IMR-90 (cell line): ENCODE measurements at regions not wholly inside any gene's neighbourhood (a gene's known extent, or its start where the extent isn't known, plus 50 kb on each side); places are given as distances from the start of the nearest gene placed in this dataset.

Source experiments
- ATAC-seq: fragments of 200-7000 bp; cut with Tn5 transposase; 2 replicates; pipeline ENCODE4 v1.9.1; 2020; ENCODE audit warnings: low read depth, mild to moderate bottlenecking, moderate library complexity
- BruUV-seq: library from RNA; stranded (reverse); fragments of 400-500 nt; replicated peaks from 2 replicates; lab custom pipeline; 2021; lab: Mats Ljungman, UMichigan
- CTCF ChIA-PET: fragments of 300-600 bp; formaldehyde crosslinking; extraction: SDS; loops from one replicate; lab custom pipeline; 2021; ENCODE audit warnings: antibody characterized with exemption; lab: Yijun Ruan, JAX
- POLR2A ChIA-PET: fragments of 300-600 bp; sonication (Branson Sonifier 250); formaldehyde crosslinking; loops from one replicate; lab custom pipeline; 2022; ENCODE audit warnings: antibody characterized with exemption; ENCODE audit not compliant: unreplicated experiment; lab: Charles Lee
- DNase-seq: peaks from one replicate; pipeline ENCODE4 v3.0.0; 2013
- H2AFZ ChIP-seq: replicated peaks from 2 replicates; pipeline ENCODE3; 2013; ENCODE audit warnings: low read length, mild to moderate bottlenecking; ENCODE audit not compliant: poor library complexity
- H2AK5ac ChIP-seq: 2 replicates; pipeline ENCODE4 v1.6.1; 2013; ENCODE audit warnings: low read depth, low read length, inconsistent platforms
- H2AK9ac ChIP-seq: replicated peaks from 2 replicates; pipeline ENCODE3; 2013; ENCODE audit warnings: mild to moderate bottlenecking, low read depth, low read length, moderate library complexity; ENCODE audit not compliant: poor library complexity
- H2BK120ac ChIP-seq: 2 replicates; pipeline ENCODE4 v1.6.1; 2013; ENCODE audit warnings: low read depth, low read length, inconsistent platforms
- H2BK15ac ChIP-seq: 3 replicates; pipeline ENCODE4 v1.6.1; 2013; ENCODE audit warnings: low read depth, low read length, inconsistent platforms
- H2BK20ac ChIP-seq: 2 replicates; pipeline ENCODE4 v1.6.1; 2013; ENCODE audit warnings: low read depth, mild to moderate bottlenecking, inconsistent platforms, low read length, moderate library complexity
- H2BK5ac ChIP-seq: 2 replicates; pipeline ENCODE4 v1.6.1; 2013; ENCODE audit warnings: mild to moderate bottlenecking, low read depth, low read length, inconsistent platforms; ENCODE audit not compliant: poor library complexity, severe bottlenecking
- H3K14ac ChIP-seq: replicated peaks from 2 replicates; pipeline ENCODE4 v1.6.1; 2013; ENCODE audit warnings: low read depth, low read length, inconsistent platforms
- H3K18ac ChIP-seq: 2 replicates; pipeline ENCODE4 v1.6.1; 2013; ENCODE audit warnings: low read depth, low read length, control low read depth
- H3K23ac ChIP-seq: 2 replicates; pipeline ENCODE4 v1.6.1; 2013; ENCODE audit warnings: low read depth, low read length, inconsistent platforms
- H3K27ac ChIP-seq: 2 replicates; pipeline ENCODE4 v1.5.1; 2013; ENCODE audit warnings: mild to moderate bottlenecking, control low read depth, low read length; ENCODE audit not compliant: insufficient read depth
- H3K27me3 ChIP-seq: 2 replicates; pipeline ENCODE4 v1.6.1; 2013; ENCODE audit warnings: low read length; ENCODE audit not compliant: control insufficient read depth, insufficient read depth
- H3K36me3 ChIP-seq: 2 replicates; pipeline ENCODE4 v1.6.1; 2013; ENCODE audit warnings: low read length, mixed read lengths; ENCODE audit not compliant: control insufficient read depth, insufficient read depth
- H3K4ac ChIP-seq: 2 replicates; pipeline ENCODE4 v1.6.1; 2013; ENCODE audit warnings: low read depth, low read length, inconsistent platforms
- H3K4me1 ChIP-seq: 2 replicates; pipeline ENCODE4 v1.6.1; 2013; ENCODE audit warnings: low read length, mixed read lengths; ENCODE audit not compliant: control insufficient read depth, insufficient read depth
- H3K4me2 ChIP-seq: 2 replicates; pipeline ENCODE4 v1.6.1; 2013; ENCODE audit warnings: low read depth, mild to moderate bottlenecking, control low read depth, low read length, moderate library complexity
- H3K4me3 ChIP-seq: 2 replicates; pipeline ENCODE4 v1.5.1; 2013; ENCODE audit warnings: low read depth, mild to moderate bottlenecking, control low read depth, low read length, moderate library complexity; ENCODE audit not compliant: insufficient read depth
- H3K56ac ChIP-seq: 2 replicates; pipeline ENCODE4 v1.6.1; 2013; ENCODE audit warnings: low read length, inconsistent platforms; ENCODE audit not compliant: insufficient read depth; ENCODE audit errors: extremely low read depth
- H3K79me1 ChIP-seq, 2 experiments: 2 replicates each; pipeline ENCODE4 v1.6.1; 2013; ENCODE audit warnings: low read length in 2 of 2, inconsistent platforms in 1 of 2, low read depth in 1 of 2
- H3K9ac ChIP-seq: 2 replicates; pipeline ENCODE4 v1.6.1; 2013; ENCODE audit warnings: low read depth, low read length, control low read depth
- H3K9me1 ChIP-seq: 2 replicates; pipeline ENCODE4 v1.6.1; 2013; ENCODE audit warnings: low read length, inconsistent platforms; ENCODE audit not compliant: insufficient read depth
- H3K9me3 ChIP-seq: 2 replicates; pipeline ENCODE4 v1.6.1; 2013; ENCODE audit warnings: low read length; ENCODE audit not compliant: control insufficient read depth, insufficient read depth
- H4K20me1 ChIP-seq: 2 replicates; pipeline ENCODE4 v1.6.1; 2013; ENCODE audit warnings: low read length, inconsistent platforms; ENCODE audit not compliant: insufficient read depth
- H4K5ac ChIP-seq: 2 replicates; pipeline ENCODE4 v1.6.1; 2013; ENCODE audit warnings: mild to moderate bottlenecking, low read depth, low read length, control low read depth
- H4K8ac ChIP-seq, 2 experiments: 2 replicates each; pipeline ENCODE4 v1.6.1; 2013; ENCODE audit warnings: low read depth in 2 of 2, low read length in 2 of 2, control low read depth in 1 of 2, inconsistent platforms in 1 of 2
- H4K91ac ChIP-seq: 2 replicates; pipeline ENCODE4 v1.6.1; 2013; ENCODE audit warnings: low read depth, low read length, inconsistent platforms; ENCODE audit not compliant: insufficient read depth
- CEBPB ChIP-seq: IDR thresholded peaks from 2 replicates; pipeline ENCODE4 v1.6.1; 2012; ENCODE audit warnings: low read depth, low read length, improper control_type of control experiment
- CHD1 ChIP-seq: IDR thresholded peaks from 2 replicates; pipeline ENCODE4 v1.6.1; 2012; ENCODE audit warnings: low read depth, low read length, improper control_type of control experiment
- ELK1 ChIP-seq: fragments of 150-350 bp; IDR thresholded peaks from 2 replicates; pipeline ENCODE4 v1.6.1; 2016; ENCODE audit warnings: low read depth, mild to moderate bottlenecking, low read length, moderate library complexity, borderline replicate concordance
- FOS ChIP-seq: fragments of 150-350 bp; IDR thresholded peaks from 2 replicates; pipeline ENCODE4 v1.6.1; 2016; ENCODE audit warnings: low read depth, low read length
- MAFK ChIP-seq: IDR thresholded peaks from 2 replicates; pipeline ENCODE4 v1.6.1; 2012; ENCODE audit warnings: low read depth, low read length, improper control_type of control experiment
- MAZ ChIP-seq: IDR thresholded peaks from 2 replicates; pipeline ENCODE4 v1.6.1; 2012; ENCODE audit warnings: low read depth, mild to moderate bottlenecking, low read length, improper control_type of control experiment, moderate library complexity, borderline replicate concordance
- MXI1 ChIP-seq: IDR thresholded peaks from 2 replicates; pipeline ENCODE4 v1.6.1; 2012; ENCODE audit warnings: low read depth, mild to moderate bottlenecking, low read length, moderate library complexity, borderline replicate concordance
- NFE2L2 ChIP-seq: fragments of 150-350 bp; IDR thresholded peaks from 2 replicates; pipeline ENCODE4 v1.6.1; 2016; ENCODE audit warnings: low read depth, mild to moderate bottlenecking, low read length
- POLR2A ChIP-seq: IDR thresholded peaks from 2 replicates; pipeline ENCODE4 v1.6.1; 2012; ENCODE audit warnings: mild to moderate bottlenecking, low read depth, low read length
- RAD21 ChIP-seq: IDR thresholded peaks from 2 replicates; pipeline ENCODE4 v1.6.1; 2012; ENCODE audit warnings: low read length, improper control_type of control experiment
- RFX5 ChIP-seq: IDR thresholded peaks from 2 replicates; pipeline ENCODE4 v1.8.0; 2012; ENCODE audit warnings: low read depth, mild to moderate bottlenecking, low read length, moderate library complexity
- SMC3 ChIP-seq: fragments of 150-350 bp; IDR thresholded peaks from 2 replicates; pipeline ENCODE4 v1.6.1; 2016; ENCODE audit warnings: low read depth, mild to moderate bottlenecking, antibody characterized with exemption, low read length, moderate library complexity
- dilution Hi-C: fragments of 300-500 bp; cut with HindIII; formaldehyde crosslinking; loops from one replicate; pipeline ENCODE4 v1.14.3; 2018; ENCODE audit warnings: low sequenced_read_pairs; ENCODE audit not compliant: unreplicated experiment
- in situ Hi-C: fragments of 300-500 bp; cut with MboI; formaldehyde crosslinking; loops from 3 replicates; pipeline ENCODE4 v1.14.3; 2019; ENCODE audit warnings: low sequenced_read_pairs, inconsistent platforms, mixed read lengths
- intact Hi-C: fragments of 100-400 bp; cut with micrococcal nuclease; formaldehyde crosslinking; loops from 2 replicates; pipeline ENCODE4 v1.10.0; 2022
- TF ChIP-seq, protein P1 (sequence below): conservative IDR thresholded peaks from 2 replicates; pipeline ENCODE4 v1.5.1; 2012; ENCODE audit warnings: mild to moderate bottlenecking, low read depth, low read length, improper control_type of control experiment

DNA sequence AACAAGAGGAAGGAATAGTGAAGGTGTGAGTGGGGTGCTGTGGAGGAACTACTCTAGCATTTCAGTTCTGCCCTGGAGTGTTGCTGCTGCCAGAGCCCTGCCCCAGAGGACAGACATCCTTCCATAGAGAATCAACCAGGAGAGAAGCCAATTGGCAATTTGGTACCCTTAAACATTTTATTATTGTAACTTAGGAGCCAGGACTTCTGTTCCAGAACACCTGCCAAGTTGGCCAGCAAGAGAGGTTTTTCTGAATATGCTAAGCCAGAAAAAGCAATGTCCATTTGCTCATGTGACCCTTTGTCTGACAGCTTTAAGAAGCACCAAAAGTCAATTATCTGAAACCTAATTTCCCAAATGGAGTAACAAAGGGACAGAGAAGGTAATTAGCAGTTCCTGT lies 264.9 kb downstream of the MEX3B start:
- H4K20me1 ChIP-seq, result no peaks in the 10 kb centered on the region
- H3K4me3 ChIP-seq, result no peak overlapping the region
- H3K56ac ChIP-seq, result no peak overlapping the region
- no peak overlapping the region for H3K9ac ChIP-seq
- DNase-seq (no peak), ATAC-seq (no peak)
- no peak overlapping the region for H2BK5ac ChIP-seq
- ChIA-PET CTCF (no interaction called here), POLR2A (no interaction called here)
- H2AFZ ChIP-seq, result no peak overlapping the region
- no peak overlapping the region for H4K91ac ChIP-seq
- H4K8ac ChIP-seq, result no peak overlapping the region
- no peak overlapping the region for H3K18ac ChIP-seq
- no peak overlapping the region; the same call in 2 of the 3 replicates for H2BK15ac ChIP-seq
- no peak overlapping the region for H3K4ac ChIP-seq
- no peak overlapping the region for H3K27ac ChIP-seq
- in situ Hi-C loops (no loop called here), dilution Hi-C loops (no loop called here), intact Hi-C loops (no loop called here)
- 0 out of 2 replicates have a peak, but pooled peaks cover 2% of the 10 kb centered on the region for H3K9me3 ChIP-seq
- no peak overlapping the region for H3K14ac ChIP-seq
- H2BK20ac ChIP-seq, result no peak overlapping the region
- no peaks in the 10 kb centered on the region for H3K36me3 ChIP-seq
- H3K27me3 ChIP-seq, result peaks cover 14% of the 10 kb centered on the region
- H2AK5ac ChIP-seq, result no peak overlapping the region
- no peak overlapping the region for H2AK9ac ChIP-seq
- no peaks in the 10 kb centered on the region for H3K79me1 ChIP-seq
- no peaks in the 10 kb centered on the region for H3K9me1 ChIP-seq
- H3K4me2 ChIP-seq, result no peak overlapping the region
- H3K4me1 ChIP-seq, result no peaks in the 10 kb centered on the region
- no TSS peak for BruUV-seq
- no peak overlapping the region for H3K23ac ChIP-seq
- H2BK120ac ChIP-seq, result no peak overlapping the region
- no peak for TF ChIP-seq CHD1
- no peak for TF ChIP-seq RAD21
- TF ChIP-seq RFX5, result no peak
- no peak for TF ChIP-seq MXI1
- no peak for TF ChIP-seq ELK1
- no peak for TF ChIP-seq SMC3
- TF ChIP-seq FOS, result no peak
- TF ChIP-seq NFE2L2, result no peak
- TF ChIP-seq CEBPB, result no peak
- TF ChIP-seq MAFK, result no peak
- TF ChIP-seq, protein P1, sequence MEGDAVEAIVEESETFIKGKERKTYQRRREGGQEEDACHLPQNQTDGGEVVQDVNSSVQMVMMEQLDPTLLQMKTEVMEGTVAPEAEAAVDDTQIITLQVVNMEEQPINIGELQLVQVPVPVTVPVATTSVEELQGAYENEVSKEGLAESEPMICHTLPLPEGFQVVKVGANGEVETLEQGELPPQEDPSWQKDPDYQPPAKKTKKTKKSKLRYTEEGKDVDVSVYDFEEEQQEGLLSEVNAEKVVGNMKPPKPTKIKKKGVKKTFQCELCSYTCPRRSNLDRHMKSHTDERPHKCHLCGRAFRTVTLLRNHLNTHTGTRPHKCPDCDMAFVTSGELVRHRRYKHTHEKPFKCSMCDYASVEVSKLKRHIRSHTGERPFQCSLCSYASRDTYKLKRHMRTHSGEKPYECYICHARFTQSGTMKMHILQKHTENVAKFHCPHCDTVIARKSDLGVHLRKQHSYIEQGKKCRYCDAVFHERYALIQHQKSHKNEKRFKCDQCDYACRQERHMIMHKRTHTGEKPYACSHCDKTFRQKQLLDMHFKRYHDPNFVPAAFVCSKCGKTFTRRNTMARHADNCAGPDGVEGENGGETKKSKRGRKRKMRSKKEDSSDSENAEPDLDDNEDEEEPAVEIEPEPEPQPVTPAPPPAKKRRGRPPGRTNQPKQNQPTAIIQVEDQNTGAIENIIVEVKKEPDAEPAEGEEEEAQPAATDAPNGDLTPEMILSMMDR, result no peak
- no peak for TF ChIP-seq POLR2A
- TF ChIP-seq MAZ, result no peak
- no peak overlapping the region for H4K5ac ChIP-seq
